H54 (cell line): ENCODE measurements at regions not wholly inside any gene's neighbourhood (a gene's known extent, or its start where the extent isn't known, plus 50 kb on each side); places are given as distances from the start of the nearest gene placed in this dataset.
A peak's percentile ranks its signal among the peaks of the same experiment; 100 is the strongest.

Source experiments
- DNase-seq: peaks from one replicate; pipeline ENCODE4 v3.0.0; 2011; ENCODE audit warnings: low spot score, mixed read lengths; ENCODE audit not compliant: insufficient read length
- FAIRE-seq: peaks from 3 replicates; lab custom pipeline; 2011; peaks lifted over from hg19 to GRCh38; lab: Jason Lieb, UNC
- POLR2A ChIP-seq: IDR thresholded peaks from 2 replicates; pipeline ENCODE4 v1.6.1; 2011; ENCODE audit warnings: low read depth, mild to moderate bottlenecking, low read length

DNA sequence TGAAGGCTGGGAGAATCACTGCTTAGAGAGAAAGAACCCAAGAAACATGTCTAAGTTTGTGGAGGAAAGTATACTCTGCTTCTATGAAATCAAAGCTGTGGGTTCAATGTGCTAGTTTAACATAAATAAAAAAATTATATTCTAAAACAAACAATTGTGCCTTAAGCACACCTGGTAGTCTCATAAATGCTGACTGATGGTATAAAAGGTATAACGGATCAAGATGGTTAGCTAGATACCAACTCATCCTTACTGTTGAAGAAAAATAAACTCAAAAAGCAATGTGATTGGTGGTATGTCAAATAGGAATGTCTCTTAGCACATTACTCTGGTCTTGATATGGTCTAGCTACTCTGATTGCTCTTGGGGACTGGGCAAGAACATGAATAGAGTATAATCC is 117.8 kb downstream of the SLC41A2 start:
- TF ChIP-seq POLR2A, result no peak
- FAIRE-seq (no peak), DNase-seq (no peak)

DNA sequence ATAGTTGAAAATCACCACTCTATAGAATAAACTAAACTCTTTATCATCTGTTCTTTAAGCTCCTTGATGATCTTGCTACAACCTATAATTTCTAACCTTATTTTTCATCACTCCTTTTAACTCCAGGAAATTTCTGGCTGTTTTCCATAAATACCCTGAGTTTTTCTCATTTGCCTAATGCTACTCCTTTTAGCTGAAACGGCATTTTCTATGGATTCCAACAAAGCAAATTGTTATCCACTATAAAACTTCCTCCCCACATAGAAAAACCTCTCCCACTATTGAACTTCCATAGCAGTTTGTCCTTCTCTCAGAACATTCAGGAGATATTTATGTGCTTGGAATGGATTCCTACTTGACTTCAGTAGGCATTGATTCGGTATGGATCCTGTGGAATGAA is 122.8 kb downstream of the SLC41A2 start:
- FAIRE-seq (no peak), DNase-seq (no peak)
- TF ChIP-seq POLR2A, result no peak

GRCh38 chr12:104834607-104835006 is 123.5 kb downstream of the SLC41A2 start:
- no peak for TF ChIP-seq POLR2A
- no peak for FAIRE-seq
- no peak for DNase-seq

GRCh38 chr12:104833756-104834155 is 124.3 kb downstream of the SLC41A2 start:
- no peak for TF ChIP-seq POLR2A
- no peak for FAIRE-seq
- no peak for DNase-seq

DNA sequence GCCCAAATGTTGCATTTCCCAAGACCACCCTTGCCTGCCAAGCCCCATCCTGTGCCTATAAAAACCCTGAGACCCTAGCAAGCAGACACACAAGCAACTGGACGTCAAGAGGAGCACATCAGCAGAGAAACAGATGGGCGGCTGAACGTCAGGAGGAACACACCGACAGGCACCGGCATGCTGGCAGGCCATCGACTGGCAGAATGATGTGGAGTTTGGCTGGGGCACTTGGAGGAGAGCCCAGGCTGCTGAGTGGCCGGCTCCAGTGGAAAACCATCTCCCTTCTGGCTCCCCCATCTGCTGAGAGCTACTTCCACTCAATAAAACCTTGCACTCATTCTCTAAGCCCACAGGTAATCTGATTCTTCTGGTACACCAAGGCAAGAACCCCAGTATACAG is 130.1 kb downstream of the SLC41A2 start:
- no peak for TF ChIP-seq POLR2A
- FAIRE-seq (no peak), DNase-seq (no peak)

- TF ChIP-seq POLR2A, result no peak
- FAIRE-seq, result no peak
- DNase-seq, result no peak
These were observed 130.5 kb downstream of the SLC41A2 start for GRCh38 chr12:104827587-104827986.

GRCh38 chr12:104825408-104825807 is 132.7 kb downstream of the SLC41A2 start:
- no peak for TF ChIP-seq POLR2A
- DNase-seq, result no peak
- no peak for FAIRE-seq

- TF ChIP-seq POLR2A, result no peak
- FAIRE-seq, result no peak
- no peak for DNase-seq
These were observed 134.1 kb downstream of the SLC41A2 start for GRCh38 chr12:104823985-104824461.

DNA sequence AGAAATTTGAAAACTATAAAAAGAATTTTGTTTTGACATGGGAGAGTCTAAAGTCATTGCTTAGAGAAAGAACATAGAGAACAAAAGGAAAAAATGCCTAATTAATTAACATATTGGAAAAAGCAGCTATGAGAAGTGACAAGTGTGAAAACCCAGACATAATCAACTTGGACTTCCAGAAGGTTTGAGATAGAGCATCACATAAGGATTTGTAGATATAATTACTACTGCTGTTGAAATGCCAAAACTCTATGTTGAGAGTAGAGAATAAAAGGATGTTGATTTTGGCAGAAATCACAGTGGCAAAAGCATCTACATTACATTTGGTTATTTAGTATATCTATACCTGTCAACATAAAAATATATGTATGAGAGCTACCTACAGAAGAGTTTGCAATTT is 135.1 kb downstream of the SLC41A2 start:
- TF ChIP-seq POLR2A, result no peak
- no peak for FAIRE-seq
- DNase-seq, result no peak

GRCh38 chr12:104816845-104817503 is 141.1 kb downstream of the SLC41A2 start:
- FAIRE-seq, result peak; percentile 57

GRCh38 chr12:104815935-104816334 is 142.2 kb downstream of the SLC41A2 start:
- TF ChIP-seq POLR2A, result no peak
- DNase-seq, result no peak
- no peak for FAIRE-seq

More at GRCh38 chr12:104816845-104817503, 141.1 kb downstream of the SLC41A2 start:
- no peak for DNase-seq
- TF ChIP-seq POLR2A, result no peak

DNA sequence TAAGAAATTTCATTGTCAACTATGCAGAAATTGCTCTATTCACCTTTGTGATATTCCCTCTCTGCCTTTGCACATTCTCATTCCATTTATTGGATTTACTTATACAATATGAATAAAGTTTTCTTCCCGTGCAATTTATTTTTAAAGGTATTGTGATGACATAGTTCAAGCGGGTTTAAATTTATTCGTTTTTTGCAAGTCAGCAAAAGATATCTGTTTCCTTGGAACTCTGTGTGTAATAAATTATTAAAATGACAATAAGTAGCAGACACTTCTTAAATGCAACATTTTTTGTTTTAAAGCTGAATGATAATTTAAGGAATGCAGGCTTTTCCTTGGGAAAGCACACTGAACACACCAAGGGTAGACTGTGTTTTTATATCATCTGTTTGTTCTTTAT is 143.1 kb downstream of the SLC41A2 start:
- no peak for TF ChIP-seq POLR2A
- DNase-seq (no peak), FAIRE-seq (no peak)
